ENCODE measurements at regions not wholly inside any gene's neighbourhood (a gene's known extent, or its start where the extent isn't known, plus 50 kb on each side); places are given as distances from the start of the nearest gene placed in this dataset.

- TF ChIP-seq ZZZ3 (CRISPR knock-in tag; IDR thresholded peaks at IDR 0.05; ENCODE audit: borderline replicate concordance): no peak
- TF ChIP-seq NR2F6 (IDR thresholded peaks at IDR 0.05): no peak
- TF ChIP-seq NR2F6 (CRISPR knock-in tag; IDR thresholded peaks at IDR 0.05): no peak
- no peak for TF ChIP-seq BCL6 (CRISPR knock-in tag; IDR thresholded peaks at IDR 0.05)
- no peak for TF ChIP-seq POLR2G (IDR thresholded peaks at IDR 0.05; ENCODE audit: low read depth, low read length)
- TF ChIP-seq ZNF768 (CRISPR knock-in tag; IDR thresholded peaks at IDR 0.05): no peak
- TF ChIP-seq BORCS8-MEF2B (CRISPR knock-in tag; IDR thresholded peaks at IDR 0.05): no peak
These were observed 222.3 kb upstream of the ANKRD55 start (continued) for GRCh38 chr5:56455417-56455816.

GRCh38 chr5:56454219-56454862 is 221.2 kb upstream of the ANKRD55 start:
- 96% methylated on average over 15 of the region's 15 CpGs for WGBS (ENCODE audit: low lambda C conversion rate)
- no peaks in the 10 kb centered on the region for H3K79me2 ChIP-seq (ENCODE audit: insufficient read depth, low read length)
- no peaks in the 10 kb centered on the region for H3K9me3 ChIP-seq (ENCODE audit: low read length)
- H3K4me3 ChIP-seq (replicated peaks in 1 of 3; ENCODE audit: insufficient read depth in 1 of 3, low read depth in 2 of 3, low read length in 3 of 3): no peak overlapping the region
- in situ Hi-C loops (cut with HindIII; ENCODE audit: extremely low pct_ligation_motif_present, low pct_unique_long_range_greater_than_20kb): no loop called here
- DNase-seq (ENCODE audit: low spot score) (no peak), FAIRE-seq (no peak), ATAC-seq (no peak)
- H3K27me3 ChIP-seq (ENCODE audit: control insufficient read depth in 1 of 2, insufficient read depth in 2 of 2, low read length in 2 of 2): no peaks in the 10 kb centered on the region
- no peaks in the 10 kb centered on the region for H4K20me1 ChIP-seq (ENCODE audit: insufficient read depth, low read length)
- H3K36me3 ChIP-seq (replicated peaks in 1 of 2; ENCODE audit: control insufficient read depth in 1 of 2, insufficient read depth in 2 of 2, low read length in 2 of 2): peaks cover 0 to 1% of the 10 kb centered on the region in 2 experiments; a peak in 2 of 5 replicates
- intact Hi-C loops (cut with micrococcal nuclease; ENCODE audit: unreplicated experiment): no loop called here
- H3K9ac ChIP-seq (ENCODE audit: insufficient read depth, low read depth, low read length): no peak overlapping the region
- H3K4me1 ChIP-seq (ENCODE audit: insufficient read depth, low read length): peaks cover 32% of the 10 kb centered on the region
- H2AFZ ChIP-seq (ENCODE audit: low read length): no peak overlapping the region
- POLR2A ChIA-PET: no interaction called here
- H3K27ac ChIP-seq (ENCODE audit: extremely low read length, insufficient read depth, low read length): no peak overlapping the region
- CTCF ChIA-PET (ENCODE audit: low intra/inter-chr PET ratio, low total read pairs): no interaction called here
- no peak overlapping the region for H3K4me2 ChIP-seq (ENCODE audit: low read depth, low read length)
- TF ChIP-seq CEBPB (IDR thresholded peaks at IDR 0.05; ENCODE audit: borderline replicate concordance, low read depth, low read length) (peak; percentile 95), HDAC6 (IDR thresholded peaks at IDR 0.05; ENCODE audit: low read depth, low read length) (no peak), CEBPG (CRISPR knock-in tag; IDR thresholded peaks at IDR 0.05) (peak; percentile 80)
- no TSS peak for BruUV-seq (replicated peaks)

Measured in HepG2 (cell line).